GM12874 (cell line): ENCODE measurements at regions not wholly inside any gene's neighbourhood (a gene's known extent, or its start where the extent isn't known, plus 50 kb on each side); places are given as distances from the start of the nearest gene placed in this dataset.

Source experiments
- CTCF ChIP-seq: IDR thresholded peaks from 2 replicates; pipeline ENCODE4 v1.5.1; 2011; ENCODE audit warnings: low read depth, mild to moderate bottlenecking, control low read depth, low read length, moderate library complexity; ENCODE audit not compliant: insufficient read depth

GRCh38 chr9:102609461-102609860 is 385.7 kb upstream of the CYLC2 start:
- no peak for TF ChIP-seq CTCF

- TF ChIP-seq CTCF = no peak
Observed at GRCh38 chr9:102594241-102594640, 400.9 kb upstream of the CYLC2 start.

GRCh38 chr9:102587281-102587680 is 407.9 kb upstream of the CYLC2 start:
- TF ChIP-seq CTCF = no peak

GRCh38 chr9:102569436-102569835 is 425.7 kb upstream of the CYLC2 start:
- TF ChIP-seq CTCF = no peak

GRCh38 chr9:102551346-102551745 is 443.8 kb upstream of the CYLC2 start:
- TF ChIP-seq CTCF = no peak

GRCh38 chr9:102550886-102551285 is 444.2 kb upstream of the CYLC2 start:
- TF ChIP-seq CTCF = no peak

GRCh38 chr9:102550266-102550665 is 444.9 kb upstream of the CYLC2 start:
- TF ChIP-seq CTCF = no peak

- TF ChIP-seq CTCF = no peak
Observed at GRCh38 chr9:102534031-102534430, 461.1 kb upstream of the CYLC2 start.
